ENCODE measurements at regions not wholly inside any gene's neighbourhood (a gene's known extent, or its start where the extent isn't known, plus 50 kb on each side); places are given as distances from the start of the nearest gene placed in this dataset.
A peak's percentile ranks its signal among the peaks of the same experiment; 100 is the strongest.

DNA sequence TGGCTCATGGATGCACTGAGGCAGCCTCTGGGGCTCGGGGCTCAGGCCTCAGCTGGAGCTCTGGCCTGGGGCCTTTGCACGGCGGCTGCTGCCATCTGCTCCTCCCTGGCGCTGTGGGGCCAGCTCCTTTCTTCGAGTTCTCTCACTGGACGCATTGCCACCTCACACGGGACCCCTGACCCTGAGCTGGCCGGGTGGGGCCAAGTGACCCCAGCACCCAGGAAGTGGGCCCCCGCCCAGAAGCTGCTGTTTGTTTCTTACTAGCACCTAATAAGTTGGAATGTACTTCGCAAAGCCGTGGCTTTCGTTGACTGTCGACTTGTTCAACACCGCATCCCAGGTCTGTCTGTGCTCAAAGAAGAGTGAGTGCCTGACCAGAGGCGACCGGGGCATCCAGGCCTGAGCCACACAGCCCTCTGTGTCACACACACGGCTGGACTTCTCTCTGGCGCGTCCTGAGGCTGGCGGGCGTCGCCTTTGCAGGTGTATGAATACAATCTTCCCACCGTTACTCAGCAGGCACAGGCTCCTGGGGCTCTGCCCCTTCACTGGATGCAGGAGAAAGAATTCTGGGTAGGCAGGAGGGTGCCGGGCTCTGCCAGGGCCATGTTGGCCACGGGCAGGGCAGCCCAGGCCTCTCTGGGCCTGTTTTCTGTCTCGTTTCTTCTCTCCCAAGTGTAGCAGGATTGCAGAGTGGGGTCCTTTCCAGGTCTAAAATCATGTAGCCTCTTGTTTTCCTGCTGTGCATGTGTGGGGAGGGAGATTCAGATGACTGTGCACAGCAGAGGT, 112.9 kb downstream of the DLL1 start:
- Mint-ChIP-seq H3K9me3 (peaks cover 0 to 13% (median 3%) of the 10 kb centered on the region in 11 donors), H3K36me3 (peaks cover 0 to 2% (median 0%) of the 10 kb centered on the region in 5 donors), H3K27me3 (no peaks in the 10 kb centered on the region), H3K4me1 (peaks cover 0 to 12% (median 5%) of the 10 kb centered on the region in 7 donors), H3K27ac (peak overlapping the region in 3 of 9 donors; percentile 19 to 53 (median 30)), H3K4me3 (no peak overlapping the region)
- Histone ChIP-seq H3K4me3 (ENCODE audit: low read length) (no peak overlapping the region), H3K27me3 (ENCODE audit: control insufficient read depth in 2 of 2, insufficient read depth in 2 of 2, low read length in 2 of 2) (no peaks in the 10 kb centered on the region), H3K9me3 (ENCODE audit: control insufficient read depth in 2 of 3, low read length in 3 of 3) (no peaks in the 10 kb centered on the region), H3K27ac (ENCODE audit: low read depth, low read length) (no peak overlapping the region), H3K4me1 (ENCODE audit: control insufficient read depth in 2 of 2, insufficient read depth in 2 of 2, low read length in 2 of 2) (no peaks in the 10 kb centered on the region), H3K36me3 (ENCODE audit: control insufficient read depth in 2 of 3, insufficient read depth in 3 of 3, low read length in 3 of 3) (no peaks in the 10 kb centered on the region)
- CTCF ChIA-PET: no interaction called here
- intact Hi-C loops (cut with micrococcal nuclease): no loop called here
- ATAC-seq: peak; percentile 3
- no peak for DNase-seq
- POLR2A ChIA-PET: no interaction called here

DNA sequence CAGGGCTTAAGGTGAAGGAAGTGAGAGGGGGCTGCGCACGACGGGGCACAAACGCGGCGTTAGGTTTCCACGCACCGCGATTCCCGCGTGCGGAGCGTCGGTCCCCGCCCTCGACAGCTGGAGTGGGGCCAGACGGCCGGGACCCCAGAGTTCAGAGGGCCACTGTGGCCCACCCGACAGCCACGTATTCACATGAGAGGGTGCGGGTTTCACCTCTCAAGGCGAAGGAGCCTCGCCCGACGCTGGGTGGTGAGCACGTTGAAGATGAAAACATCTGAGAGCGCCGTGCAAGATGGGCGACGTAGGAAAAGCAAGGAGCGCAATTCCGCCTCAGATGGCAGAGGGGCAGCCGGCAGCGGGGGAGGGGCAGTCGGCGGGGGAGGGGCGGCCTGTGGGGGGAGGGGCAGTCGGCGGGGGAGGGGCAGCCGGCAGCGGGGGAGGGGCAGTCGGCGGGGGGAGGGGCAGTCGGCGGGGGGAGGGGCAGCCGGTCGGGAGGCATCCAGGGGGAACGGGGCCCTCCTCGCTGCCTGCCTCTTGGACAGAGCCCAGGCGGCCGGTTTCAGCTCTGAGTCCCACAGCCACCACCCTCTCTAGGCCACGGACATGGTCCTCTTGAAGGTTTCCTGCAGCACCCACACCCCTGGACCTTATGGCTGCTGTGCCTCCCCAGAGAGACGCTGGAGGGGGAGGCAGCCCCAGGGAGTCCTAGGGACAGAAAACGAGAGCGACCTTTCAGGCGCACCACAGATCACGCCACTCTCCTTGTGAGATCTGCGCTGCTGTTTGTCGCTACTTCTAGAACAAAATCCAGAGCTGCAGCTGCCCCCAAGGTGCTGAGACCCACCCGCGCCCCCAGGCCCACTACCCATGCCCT, 113.7 kb downstream of the DLL1 start:
- DNase-seq: peak in 1 of 9 donors; percentile 33
- Mint-ChIP-seq H3K27ac (peak overlapping the region in 8 of 9 donors; percentile 28 to 95 (median 78)), H3K4me3 (peak overlapping the region in 5 of 10 donors; percentile 38 to 79 (median 60)), H3K4me1 (peaks cover 0 to 7% (median 4%) of the 10 kb centered on the region in 7 donors), H3K36me3 (peaks cover 0 to 2% (median 0%) of the 10 kb centered on the region in 5 donors), H3K9me3 (peaks cover 0 to 10% (median 2%) of the 10 kb centered on the region in 11 donors), H3K27me3 (peaks cover 0 to 4% (median 0%) of the 10 kb centered on the region in 5 donors)
- ATAC-seq: peak; percentile 28
- Histone ChIP-seq H3K4me3 (ENCODE audit: low read length) (no peak overlapping the region), H3K4me1 (ENCODE audit: control insufficient read depth in 2 of 2, insufficient read depth in 2 of 2, low read length in 2 of 2) (no peaks in the 10 kb centered on the region), H3K27ac (ENCODE audit: low read depth, low read length) (no peak overlapping the region), H3K36me3 (ENCODE audit: control insufficient read depth in 2 of 3, insufficient read depth in 3 of 3, low read length in 3 of 3) (no peaks in the 10 kb centered on the region), H3K27me3 (ENCODE audit: control insufficient read depth in 2 of 2, insufficient read depth in 2 of 2, low read length in 2 of 2) (no peaks in the 10 kb centered on the region), H3K9me3 (ENCODE audit: control insufficient read depth in 2 of 3, low read length in 3 of 3) (no peaks in the 10 kb centered on the region)
- intact Hi-C loops (cut with micrococcal nuclease): no loop called here
- POLR2A ChIA-PET: no interaction called here
- CTCF ChIA-PET: no interaction called here

DNA sequence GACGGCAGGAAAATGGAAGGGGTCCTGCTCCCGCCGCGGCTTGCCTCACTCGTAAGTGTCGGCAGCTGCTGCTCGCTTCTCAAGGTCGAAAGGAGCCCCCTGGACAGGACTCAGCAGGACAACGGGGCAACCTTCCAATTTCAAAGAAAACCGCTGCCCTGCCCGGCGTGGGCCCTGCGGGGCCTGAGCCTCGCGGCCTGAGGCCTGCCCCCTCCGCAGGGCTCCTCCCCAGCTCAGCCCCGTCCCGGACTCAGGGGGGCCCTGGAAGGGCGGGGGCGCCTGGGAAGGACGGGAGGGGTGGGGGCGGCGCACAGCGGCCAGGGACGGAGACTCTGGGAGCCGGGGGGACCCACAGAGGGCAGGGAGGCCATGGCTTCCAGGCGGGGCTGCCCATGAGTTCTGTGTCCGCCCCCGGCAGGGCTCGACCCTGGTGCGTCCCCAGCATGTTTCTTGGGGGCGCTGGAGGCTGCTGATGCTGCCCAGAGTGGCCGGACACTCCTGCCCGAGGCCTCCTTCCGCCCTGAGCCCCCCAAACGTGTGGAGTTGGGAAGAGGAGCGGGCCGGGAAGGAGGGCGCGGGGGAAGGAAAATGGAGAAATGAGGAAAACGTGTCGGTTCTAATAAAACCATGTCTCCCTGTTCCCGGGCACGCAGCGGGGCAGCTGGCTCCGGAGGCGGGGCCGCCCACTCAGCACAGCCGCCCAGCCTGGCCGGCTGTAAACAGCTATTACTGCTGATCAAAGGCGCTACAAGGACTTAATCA, 114.6 kb downstream of the DLL1 start:
- Histone ChIP-seq H3K4me3 (ENCODE audit: low read length) (no peak overlapping the region), H3K36me3 (ENCODE audit: control insufficient read depth in 2 of 3, insufficient read depth in 3 of 3, low read length in 3 of 3) (no peaks in the 10 kb centered on the region), H3K4me1 (ENCODE audit: control insufficient read depth in 2 of 2, insufficient read depth in 2 of 2, low read length in 2 of 2) (no peaks in the 10 kb centered on the region), H3K27me3 (ENCODE audit: control insufficient read depth in 2 of 2, insufficient read depth in 2 of 2, low read length in 2 of 2) (no peaks in the 10 kb centered on the region), H3K27ac (ENCODE audit: low read depth, low read length) (no peak overlapping the region), H3K9me3 (ENCODE audit: control insufficient read depth in 2 of 3, low read length in 3 of 3) (no peaks in the 10 kb centered on the region)
- ChIA-PET CTCF (no interaction called here), POLR2A (no interaction called here)
- ATAC-seq (no peak), DNase-seq (no peak)
- Mint-ChIP-seq H3K4me3 (peak overlapping the region in 2 of 10 donors; percentile 69 to 79), H3K36me3 (peaks cover 0 to 2% (median 0%) of the 10 kb centered on the region in 5 donors), H3K9me3 (peaks cover 0 to 10% (median 0%) of the 10 kb centered on the region in 11 donors), H3K27me3 (peaks cover 0 to 4% (median 0%) of the 10 kb centered on the region in 5 donors), H3K4me1 (peaks cover 0 to 3% (median 0%) of the 10 kb centered on the region in 7 donors), H3K27ac (peak overlapping the region in 4 of 9 donors; percentile 43 to 92 (median 62))
- intact Hi-C loops (cut with micrococcal nuclease): no loop called here

DNA sequence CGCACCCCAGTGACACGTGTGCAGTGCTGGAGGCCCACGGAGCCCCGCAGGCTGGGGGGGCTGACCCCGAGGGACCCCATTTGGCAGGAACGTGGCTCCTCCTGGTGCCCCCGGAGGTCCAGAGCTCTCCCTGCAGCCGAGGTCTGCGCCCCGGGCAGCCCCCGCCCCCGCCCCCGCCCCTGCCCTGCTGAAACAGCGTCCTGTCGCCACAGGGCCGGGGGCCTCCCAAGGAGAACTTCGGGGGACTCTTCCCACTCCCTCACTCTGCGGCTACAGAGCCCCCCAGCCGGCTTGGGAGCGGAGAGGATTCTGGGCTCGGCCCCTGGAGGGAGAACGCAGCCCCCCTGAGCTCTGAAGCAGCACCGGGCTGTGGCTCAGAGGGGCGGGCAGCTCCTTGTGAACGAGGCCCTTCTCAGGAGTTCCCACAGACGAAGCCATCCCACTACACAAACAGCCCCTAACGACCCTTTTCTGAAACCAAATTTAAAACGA, 115.2 kb downstream of the DLL1 start:
- Mint-ChIP-seq H3K36me3 (peaks cover 0 to 2% (median 0%) of the 10 kb centered on the region in 5 donors), H3K27me3 (peaks cover 0 to 10% (median 0%) of the 10 kb centered on the region in 5 donors), H3K4me3 (no peak overlapping the region), H3K9me3 (peaks cover 0 to 14% (median 0%) of the 10 kb centered on the region in 11 donors), H3K27ac (no peak overlapping the region), H3K4me1 (peaks cover 0 to 3% (median 0%) of the 10 kb centered on the region in 7 donors)
- no peaks in the 10 kb centered on the region for H3K9me3 ChIP-seq (ENCODE audit: control insufficient read depth in 2 of 3, low read length in 3 of 3)
- no peaks in the 10 kb centered on the region for H3K4me1 ChIP-seq (ENCODE audit: control insufficient read depth in 2 of 2, insufficient read depth in 2 of 2, low read length in 2 of 2)
- H3K36me3 ChIP-seq (ENCODE audit: control insufficient read depth in 2 of 3, insufficient read depth in 3 of 3, low read length in 3 of 3): no peaks in the 10 kb centered on the region
- DNase-seq (no peak), ATAC-seq (no peak)
- H3K4me3 ChIP-seq (ENCODE audit: low read length): no peak overlapping the region
- ChIA-PET CTCF (no interaction called here), POLR2A (no interaction called here)
- intact Hi-C loops (cut with micrococcal nuclease): no loop called here
- no peak overlapping the region for H3K27ac ChIP-seq (ENCODE audit: low read depth, low read length)
- H3K27me3 ChIP-seq (ENCODE audit: control insufficient read depth in 2 of 2, insufficient read depth in 2 of 2, low read length in 2 of 2): no peaks in the 10 kb centered on the region

DNA sequence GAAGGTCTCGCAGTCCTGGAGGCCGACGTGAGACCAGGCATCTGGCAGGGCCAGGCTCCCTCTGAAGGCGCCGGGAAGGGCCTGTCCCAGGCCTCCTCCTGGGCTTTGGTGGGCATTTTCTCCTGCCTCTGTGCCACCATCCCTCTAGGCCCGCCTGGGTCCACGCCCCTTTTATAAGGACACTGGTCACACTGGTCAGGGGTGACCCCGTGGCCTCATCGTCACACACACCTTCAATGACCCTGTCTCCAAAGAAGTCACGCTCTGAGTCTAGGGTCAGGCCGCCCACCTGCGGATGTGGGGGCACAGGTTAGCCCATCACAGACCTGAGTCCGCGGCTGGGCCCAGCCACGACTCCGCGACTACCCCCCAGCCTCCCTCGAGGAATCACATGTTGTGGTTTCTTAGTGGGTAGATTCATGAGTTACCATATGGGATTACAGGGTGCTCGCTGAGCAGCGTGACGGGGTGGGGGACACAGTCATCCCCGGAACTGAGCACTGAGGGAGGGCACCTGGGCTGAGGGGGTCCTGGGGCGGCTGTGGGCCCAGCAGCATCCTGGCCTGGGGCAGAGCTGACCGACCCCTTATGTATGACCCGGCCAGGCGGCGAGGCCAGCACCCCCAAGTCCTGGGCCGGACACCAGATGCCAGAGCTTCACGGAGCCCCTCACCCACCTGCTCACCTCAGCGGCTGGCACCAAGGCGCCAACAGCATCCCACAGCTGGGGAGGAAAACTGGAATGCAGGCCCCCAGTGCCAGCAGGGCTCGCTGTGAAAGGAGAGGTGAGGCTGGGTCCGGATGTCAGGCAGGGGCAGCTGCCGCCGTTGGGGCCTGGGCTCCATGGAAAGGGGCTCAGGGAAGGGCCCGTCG, 115.9 kb downstream of the DLL1 start:
- no peak for DNase-seq

More for the DNA sequence above, 115.9 kb downstream of the DLL1 start:
- no peak for ATAC-seq
- peak overlapping the region in 3 of 9 donors; percentile 32 to 69 (median 60) for H3K27ac Mint-ChIP-seq
- H3K4me1 Mint-ChIP-seq: peaks cover 0 to 3% (median 0%) of the 10 kb centered on the region in 7 donors
- Histone ChIP-seq H3K27ac (ENCODE audit: low read depth, low read length) (no peak overlapping the region), H3K27me3 (ENCODE audit: control insufficient read depth in 2 of 2, insufficient read depth in 2 of 2, low read length in 2 of 2) (no peaks in the 10 kb centered on the region), H3K4me3 (ENCODE audit: low read length) (no peak overlapping the region), H3K4me1 (ENCODE audit: control insufficient read depth in 2 of 2, insufficient read depth in 2 of 2, low read length in 2 of 2) (no peaks in the 10 kb centered on the region), H3K36me3 (ENCODE audit: control insufficient read depth in 2 of 3, insufficient read depth in 3 of 3, low read length in 3 of 3) (no peaks in the 10 kb centered on the region), H3K9me3 (ENCODE audit: control insufficient read depth in 2 of 3, low read length in 3 of 3) (no peaks in the 10 kb centered on the region)
- POLR2A ChIA-PET: no interaction called here
- intact Hi-C loops (cut with micrococcal nuclease): no loop called here
- H3K27me3 Mint-ChIP-seq: peaks cover 0 to 10% (median 0%) of the 10 kb centered on the region in 5 donors
- peaks cover 0 to 14% (median 0%) of the 10 kb centered on the region in 11 donors for H3K9me3 Mint-ChIP-seq
- CTCF ChIA-PET: no interaction called here
- no peak overlapping the region for H3K4me3 Mint-ChIP-seq
- peaks cover 0 to 2% (median 0%) of the 10 kb centered on the region in 5 donors for H3K36me3 Mint-ChIP-seq

Data from naive thymus-derived CD4-positive, alpha-beta T cell (primary cell).